NB4 (cell line): ENCODE measurements at regions not wholly inside any gene's neighbourhood (a gene's known extent, or its start where the extent isn't known, plus 50 kb on each side); places are given as distances from the start of the nearest gene placed in this dataset.

Experiments used
- POLR2A ChIP-seq: IDR thresholded peaks from 2 replicates; pipeline ENCODE4 v1.6.1; 2011; ENCODE audit warnings: mild to moderate bottlenecking; ENCODE audit not compliant: insufficient read length; ENCODE audit errors: extremely low read depth
- TF ChIP-seq, protein P1 (sequence below): IDR thresholded peaks from one replicate; pipeline ENCODE4 v1.5.1; 2012; ENCODE audit warnings: low read depth, low read length

DNA sequence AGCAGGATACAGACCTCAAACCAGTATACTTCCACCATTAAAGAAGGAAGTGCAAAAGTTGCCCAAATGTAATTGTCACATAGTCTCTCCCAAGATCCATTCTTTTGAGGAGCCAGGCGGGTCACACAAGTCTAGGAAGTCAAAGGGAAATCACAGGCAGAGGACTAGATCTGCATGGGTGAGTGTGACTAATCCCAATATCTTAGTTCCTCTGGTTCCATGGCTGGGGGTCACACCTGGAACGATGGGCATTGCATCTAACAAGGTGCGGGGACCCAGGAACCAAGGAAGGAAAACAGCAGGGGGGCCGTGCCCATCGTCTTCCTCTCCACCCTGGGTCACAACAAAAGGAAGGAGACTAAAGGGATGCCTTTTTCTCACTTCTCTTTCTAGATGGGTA is 1138.8 kb downstream of the XPNPEP1 start:
- TF ChIP-seq, protein P1, sequence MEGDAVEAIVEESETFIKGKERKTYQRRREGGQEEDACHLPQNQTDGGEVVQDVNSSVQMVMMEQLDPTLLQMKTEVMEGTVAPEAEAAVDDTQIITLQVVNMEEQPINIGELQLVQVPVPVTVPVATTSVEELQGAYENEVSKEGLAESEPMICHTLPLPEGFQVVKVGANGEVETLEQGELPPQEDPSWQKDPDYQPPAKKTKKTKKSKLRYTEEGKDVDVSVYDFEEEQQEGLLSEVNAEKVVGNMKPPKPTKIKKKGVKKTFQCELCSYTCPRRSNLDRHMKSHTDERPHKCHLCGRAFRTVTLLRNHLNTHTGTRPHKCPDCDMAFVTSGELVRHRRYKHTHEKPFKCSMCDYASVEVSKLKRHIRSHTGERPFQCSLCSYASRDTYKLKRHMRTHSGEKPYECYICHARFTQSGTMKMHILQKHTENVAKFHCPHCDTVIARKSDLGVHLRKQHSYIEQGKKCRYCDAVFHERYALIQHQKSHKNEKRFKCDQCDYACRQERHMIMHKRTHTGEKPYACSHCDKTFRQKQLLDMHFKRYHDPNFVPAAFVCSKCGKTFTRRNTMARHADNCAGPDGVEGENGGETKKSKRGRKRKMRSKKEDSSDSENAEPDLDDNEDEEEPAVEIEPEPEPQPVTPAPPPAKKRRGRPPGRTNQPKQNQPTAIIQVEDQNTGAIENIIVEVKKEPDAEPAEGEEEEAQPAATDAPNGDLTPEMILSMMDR: no peak
- TF ChIP-seq POLR2A: no peak
